ENCODE measurements at regions not wholly inside any gene's neighbourhood (a gene's known extent, or its start where the extent isn't known, plus 50 kb on each side); places are given as distances from the start of the nearest gene placed in this dataset.

DNA sequence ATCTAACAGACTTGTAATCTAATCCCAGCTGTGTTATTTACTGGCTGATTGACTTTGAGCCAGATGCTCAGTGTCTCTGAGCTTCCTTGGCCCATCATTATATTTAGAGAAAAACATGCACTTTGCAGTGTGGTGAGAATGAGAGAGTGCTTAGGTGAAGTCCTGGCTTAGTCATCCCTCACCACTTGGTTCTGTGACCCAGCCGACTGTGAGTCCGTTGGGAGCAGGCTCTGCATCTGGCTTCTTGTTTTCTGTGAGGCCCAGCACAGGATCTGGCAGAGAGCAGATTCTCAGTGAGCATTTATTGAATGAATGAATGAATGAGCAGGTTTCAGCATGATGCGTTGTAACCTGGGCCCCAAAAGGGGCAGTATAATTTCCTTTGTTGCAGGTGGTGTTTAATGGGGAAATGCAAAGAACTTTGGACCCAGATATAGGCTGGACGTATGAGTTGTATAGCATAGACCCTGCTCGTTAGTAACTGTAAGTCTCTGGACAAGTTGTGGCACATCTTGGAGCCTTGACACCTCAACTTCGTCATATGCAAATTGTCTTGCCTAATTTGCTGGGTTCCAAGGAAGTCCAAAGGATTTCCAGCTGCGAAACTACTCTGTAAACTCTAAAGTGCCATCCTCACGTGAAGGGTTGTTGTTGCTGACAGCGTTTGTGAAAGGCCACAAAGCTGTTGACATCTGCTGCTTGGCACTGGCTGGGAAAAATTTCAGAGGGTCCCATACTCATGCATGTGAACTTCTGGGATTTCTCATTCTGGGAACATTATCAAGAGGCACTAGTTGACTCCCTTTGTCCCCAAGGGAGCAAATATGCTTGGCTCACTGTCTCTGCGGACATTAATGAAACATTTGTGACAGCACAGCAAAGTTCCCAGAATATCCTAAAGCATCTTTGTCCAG lies 138.8 kb upstream of the USP24 start:
- TF ChIP-seq CTCF (IDR thresholded peaks at IDR 0.05) (no peak), POLR2A (IDR thresholded peaks at IDR 0.05) (no peak)

Measured in ovary (tissue), 3 donors.